ENCODE measurements at regions not wholly inside any gene's neighbourhood (a gene's known extent, or its start where the extent isn't known, plus 50 kb on each side); places are given as distances from the start of the nearest gene placed in this dataset.

- TF ChIP-seq CTCF (optimal IDR thresholded peaks at IDR 0.05 in 1 of 3, IDR thresholded peaks at IDR 0.05 in 1 of 3, conservative IDR thresholded peaks at IDR 0.05 in 1 of 3; ENCODE audit: extremely low read depth in 1 of 3, insufficient read depth in 2 of 3, low read length in 3 of 3) (no peak), EZH2 (IDR thresholded peaks at IDR 0.05; ENCODE audit: low read length) (no peak)
Observed at GRCh38 chr20:41819436-41819835, 201.3 kb upstream of the CHD6 start.
